HFFc6 (cell line): ENCODE measurements at regions not wholly inside any gene's neighbourhood (a gene's known extent, or its start where the extent isn't known, plus 50 kb on each side); places are given as distances from the start of the nearest gene placed in this dataset.
"Not testable (repeated sequence)": the region's sequence is repeated elsewhere in the genome, so short reads cannot be mapped to it uniquely, and the experiment has no call there.

Source experiments
- DNase-seq: peaks from one replicate; pipeline ENCODE4 v3.0.0-alpha.2; 2018
- H3K27ac Mint-ChIP-seq: 2 replicates; pipeline ENCODE4 v1.8.0; 2020; ENCODE audit warnings: mild to moderate bottlenecking, mixed read lengths
- H3K27me3 Mint-ChIP-seq: 2 replicates; pipeline ENCODE4 v1.8.0; 2021; ENCODE audit warnings: mild to moderate bottlenecking, moderate library complexity, mixed read lengths; ENCODE audit not compliant: insufficient read depth
- H3K36me3 Mint-ChIP-seq: 2 replicates; pipeline ENCODE4 v1.8.0; 2021; ENCODE audit warnings: low read depth, mixed read lengths
- H3K4me1 Mint-ChIP-seq: 2 replicates; pipeline ENCODE4 v1.8.0; 2020; ENCODE audit warnings: low read depth, mixed read lengths
- H3K4me3 Mint-ChIP-seq: 2 replicates; pipeline ENCODE4 v1.8.0; 2020; ENCODE audit warnings: mild to moderate bottlenecking, moderate library complexity, mixed read lengths
- H3K9me3 Mint-ChIP-seq: 2 replicates; pipeline ENCODE4 v1.8.0; 2020; ENCODE audit warnings: mild to moderate bottlenecking, mixed read lengths
- CTCF ChIP-seq: fragments of 200-600 bp; sonication (generic); IDR thresholded peaks from 2 replicates; pipeline ENCODE4 v1.5.0; 2021; ENCODE audit warnings: antibody characterized with exemption, mild to moderate bottlenecking

GRCh38 chr10:78465431-78465830, 431.8 kb downstream of the RPS24 start:
- Mint-ChIP-seq H3K27ac (no peak overlapping the region), H3K36me3 (no peaks in the 10 kb centered on the region), H3K9me3 (no peaks in the 10 kb centered on the region), H3K4me3 (no peak overlapping the region), H3K27me3 (peaks cover 40% of the 10 kb centered on the region), H3K4me1 (no peaks in the 10 kb centered on the region)
- no peak for DNase-seq
- TF ChIP-seq CTCF: no peak

GRCh38 chr10:78467496-78468106, 433.9 kb downstream of the RPS24 start:
- no peaks in the 10 kb centered on the region for H3K9me3 Mint-ChIP-seq
- H3K27me3 Mint-ChIP-seq: peaks cover 29% of the 10 kb centered on the region
- no peak overlapping the region for H3K27ac Mint-ChIP-seq
- no peaks in the 10 kb centered on the region for H3K36me3 Mint-ChIP-seq
- H3K4me3 Mint-ChIP-seq: no peak overlapping the region
- no peak for TF ChIP-seq CTCF
- no peak for DNase-seq
- no peaks in the 10 kb centered on the region for H3K4me1 Mint-ChIP-seq

GRCh38 chr10:78468731-78469130, 435.1 kb downstream of the RPS24 start:
- H3K4me1 Mint-ChIP-seq, H3K9me3 Mint-ChIP-seq, H3K27ac Mint-ChIP-seq, DNase-seq, H3K36me3 Mint-ChIP-seq, H3K4me3 Mint-ChIP-seq: not testable (repeated sequence)
- peaks cover 26% of the 10 kb centered on the region for H3K27me3 Mint-ChIP-seq

- no peak for TF ChIP-seq CTCF
- H3K4me3 Mint-ChIP-seq: no peak overlapping the region
- peaks cover 22% of the 10 kb centered on the region; the same call in 1 of the 2 replicates for H3K27me3 Mint-ChIP-seq
- DNase-seq: no peak
- no peaks in the 10 kb centered on the region for H3K9me3 Mint-ChIP-seq
- no peaks in the 10 kb centered on the region for H3K4me1 Mint-ChIP-seq
- no peaks in the 10 kb centered on the region for H3K36me3 Mint-ChIP-seq
- no peak overlapping the region for H3K27ac Mint-ChIP-seq
Observed at GRCh38 chr10:78470267-78471103, 436.8 kb downstream of the RPS24 start.

- peaks cover 22% of the 10 kb centered on the region for H3K27me3 Mint-ChIP-seq
- H3K9me3 Mint-ChIP-seq: no peaks in the 10 kb centered on the region
- no peak for TF ChIP-seq CTCF
- H3K4me1 Mint-ChIP-seq: no peaks in the 10 kb centered on the region
- H3K27ac Mint-ChIP-seq: no peak overlapping the region
- H3K4me3 Mint-ChIP-seq: no peak overlapping the region
- no peak for DNase-seq
- no peaks in the 10 kb centered on the region for H3K36me3 Mint-ChIP-seq
Observed at GRCh38 chr10:78471326-78471722, 437.7 kb downstream of the RPS24 start.
